ENCODE measurements at regions not wholly inside any gene's neighbourhood (a gene's known extent, or its start where the extent isn't known, plus 50 kb on each side); places are given as distances from the start of the nearest gene placed in this dataset.

GRCh38 chr12:124704619-124705018, 137.2 kb upstream of the NCOR2 start (continued):
- no peak for TF ChIP-seq HOXB5 (CRISPR knock-in tag; IDR thresholded peaks at IDR 0.05)

GRCh38 chr12:124703856-124704255, 136.4 kb upstream of the NCOR2 start:
- POLR2A ChIA-PET, result no interaction called here
- Histone ChIP-seq H3K27ac (no peak overlapping the region), H3K4me2 (no peak overlapping the region), H3K9me3 (peaks cover 10% of the 10 kb centered on the region; the same call in 2 of the 3 replicates), H3K4me1 (peaks cover 15% of the 10 kb centered on the region), H3K4me3 (no peak overlapping the region)
- 82% methylated on average over 8 of the region's 8 CpGs for WGBS (ENCODE audit: missing lambda C conversion rate)
- CTCF ChIA-PET, result interaction anchor here (1.2 kb wide), 2 partner anchors 26 to 47 kb away, joined by 4 read pairs; no protein-coding TSS in a partner anchor
- DNase-seq (ENCODE audit: low read depth in 1 of 2, low spot score in 1 of 2) (no peak), FAIRE-seq (no peak), ATAC-seq (no peak)
- TF ChIP-seq BCL3 (IDR thresholded peaks at IDR 0.05), result no peak
- TF ChIP-seq NR3C1 (IDR thresholded peaks at IDR 0.05), result no peak
- no peak for TF ChIP-seq KDM5A (IDR thresholded peaks at IDR 0.05)
- no peak for TF ChIP-seq REST (IDR thresholded peaks at IDR 0.05)

- CTCF ChIA-PET, result interaction anchor here (1.0 to 1.3 kb wide), 3 partner anchors 9 to 142 kb away, joined by 3 read pairs; no protein-coding TSS in a partner anchor
- H3K9me3 ChIP-seq, result peaks cover 6% of the 10 kb centered on the region; the same call in 2 of the 3 replicates
- DNase-seq (ENCODE audit: low read depth in 1 of 2, low spot score in 1 of 2), result no peak
- no peak for ATAC-seq
- WGBS (ENCODE audit: missing lambda C conversion rate), result 94% methylated on average over 1 of the region's 1 CpG
- no peak overlapping the region for H3K4me2 ChIP-seq
- no peak overlapping the region for H3K4me3 ChIP-seq
- POLR2A ChIA-PET, result interaction anchor here (0.8 kb wide), 1 partner anchor 20 kb away, joined by 3 read pairs; no protein-coding TSS in a partner anchor
- H3K4me1 ChIP-seq, result peaks cover 15% of the 10 kb centered on the region
- no peak for FAIRE-seq
- TF ChIP-seq RFX5 (IDR thresholded peaks at IDR 0.05), result no peak
- TF ChIP-seq HES2 (IDR thresholded peaks at IDR 0.05), result no peak
- H3K27ac ChIP-seq, result no peak overlapping the region
Observed at GRCh38 chr12:124702736-124703135, 135.3 kb upstream of the NCOR2 start.

GRCh38 chr12:124700810-124701592, 133.6 kb upstream of the NCOR2 start:
- Histone ChIP-seq H3K4me3 (no peak overlapping the region), H3K27ac (peak overlapping the region; percentile 37 to 63; a peak in 3 of 6 replicates), H3K4me1 (peaks cover 18% of the 10 kb centered on the region), H3K9me3 (no peaks in the 10 kb centered on the region), H3K4me2 (peak overlapping the region; percentile 37; the same call in 2 of the 3 replicates)
- ChIA-PET POLR2A (no interaction called here), CTCF (interaction anchor here (1.4 kb wide), 2 partner anchors 10 to 19 kb away, joined by 4 to 5 read pairs; no protein-coding TSS in a partner anchor)
- no peak for FAIRE-seq
- WGBS (ENCODE audit: missing lambda C conversion rate), result 67% methylated on average over 17 of the region's 17 CpGs
- TF ChIP-seq CEBPB (IDR thresholded peaks at IDR 0.05) (no peak), USF2 (IDR thresholded peaks at IDR 0.05) (no peak), NR3C1 (IDR thresholded peaks at IDR 0.05) (no peak)
- peak in 1 of 2 experiments; percentile 69 for DNase-seq (ENCODE audit: low read depth in 1 of 2, low spot score in 1 of 2)
- peak; percentile 58 to 86 for ATAC-seq

Data from A549 (cell line).